ENCODE measurements at regions not wholly inside any gene's neighbourhood (a gene's known extent, or its start where the extent isn't known, plus 50 kb on each side); places are given as distances from the start of the nearest gene placed in this dataset.

GRCh38 chrY:7339391-7340087, 428.0 kb upstream of the AMELY start:
- TF ChIP-seq, protein P1, sequence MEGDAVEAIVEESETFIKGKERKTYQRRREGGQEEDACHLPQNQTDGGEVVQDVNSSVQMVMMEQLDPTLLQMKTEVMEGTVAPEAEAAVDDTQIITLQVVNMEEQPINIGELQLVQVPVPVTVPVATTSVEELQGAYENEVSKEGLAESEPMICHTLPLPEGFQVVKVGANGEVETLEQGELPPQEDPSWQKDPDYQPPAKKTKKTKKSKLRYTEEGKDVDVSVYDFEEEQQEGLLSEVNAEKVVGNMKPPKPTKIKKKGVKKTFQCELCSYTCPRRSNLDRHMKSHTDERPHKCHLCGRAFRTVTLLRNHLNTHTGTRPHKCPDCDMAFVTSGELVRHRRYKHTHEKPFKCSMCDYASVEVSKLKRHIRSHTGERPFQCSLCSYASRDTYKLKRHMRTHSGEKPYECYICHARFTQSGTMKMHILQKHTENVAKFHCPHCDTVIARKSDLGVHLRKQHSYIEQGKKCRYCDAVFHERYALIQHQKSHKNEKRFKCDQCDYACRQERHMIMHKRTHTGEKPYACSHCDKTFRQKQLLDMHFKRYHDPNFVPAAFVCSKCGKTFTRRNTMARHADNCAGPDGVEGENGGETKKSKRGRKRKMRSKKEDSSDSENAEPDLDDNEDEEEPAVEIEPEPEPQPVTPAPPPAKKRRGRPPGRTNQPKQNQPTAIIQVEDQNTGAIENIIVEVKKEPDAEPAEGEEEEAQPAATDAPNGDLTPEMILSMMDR (IDR thresholded peaks at IDR 0.05), result no peak
- no peak for TF ChIP-seq POLR2A (IDR thresholded peaks at IDR 0.05)
